ENCODE measurements at regions not wholly inside any gene's neighbourhood (a gene's known extent, or its start where the extent isn't known, plus 50 kb on each side); places are given as distances from the start of the nearest gene placed in this dataset.

DNA sequence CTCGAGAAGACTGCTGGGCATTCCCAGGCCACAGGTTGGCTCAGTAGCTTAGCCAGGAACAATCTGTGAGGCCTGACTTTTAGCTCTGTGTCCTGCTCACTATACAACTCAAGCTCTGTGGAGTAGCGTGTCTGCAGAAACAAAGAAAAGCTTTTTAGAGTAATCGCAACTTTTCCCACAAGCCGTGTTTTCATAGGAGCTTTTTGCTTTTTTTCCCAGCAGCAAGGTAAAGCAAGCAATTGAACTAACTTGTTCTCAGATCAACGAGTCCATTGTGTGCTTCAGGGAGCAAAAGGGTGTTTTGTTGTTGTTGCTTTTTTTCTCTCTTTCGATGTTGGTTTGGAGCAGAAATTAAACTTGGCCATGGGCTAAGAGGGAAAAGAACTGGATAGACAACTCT lies 97.3 kb upstream of the BCL2L14 start:
- H3K4me3 ChIP-seq (ENCODE audit: low read depth, low read length) = no peak overlapping the region
- no peak for DNase-seq (ENCODE audit: low read depth)
- TF ChIP-seq, protein P1, sequence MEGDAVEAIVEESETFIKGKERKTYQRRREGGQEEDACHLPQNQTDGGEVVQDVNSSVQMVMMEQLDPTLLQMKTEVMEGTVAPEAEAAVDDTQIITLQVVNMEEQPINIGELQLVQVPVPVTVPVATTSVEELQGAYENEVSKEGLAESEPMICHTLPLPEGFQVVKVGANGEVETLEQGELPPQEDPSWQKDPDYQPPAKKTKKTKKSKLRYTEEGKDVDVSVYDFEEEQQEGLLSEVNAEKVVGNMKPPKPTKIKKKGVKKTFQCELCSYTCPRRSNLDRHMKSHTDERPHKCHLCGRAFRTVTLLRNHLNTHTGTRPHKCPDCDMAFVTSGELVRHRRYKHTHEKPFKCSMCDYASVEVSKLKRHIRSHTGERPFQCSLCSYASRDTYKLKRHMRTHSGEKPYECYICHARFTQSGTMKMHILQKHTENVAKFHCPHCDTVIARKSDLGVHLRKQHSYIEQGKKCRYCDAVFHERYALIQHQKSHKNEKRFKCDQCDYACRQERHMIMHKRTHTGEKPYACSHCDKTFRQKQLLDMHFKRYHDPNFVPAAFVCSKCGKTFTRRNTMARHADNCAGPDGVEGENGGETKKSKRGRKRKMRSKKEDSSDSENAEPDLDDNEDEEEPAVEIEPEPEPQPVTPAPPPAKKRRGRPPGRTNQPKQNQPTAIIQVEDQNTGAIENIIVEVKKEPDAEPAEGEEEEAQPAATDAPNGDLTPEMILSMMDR (IDR thresholded peaks at IDR 0.05; ENCODE audit: insufficient read depth, low read depth, low read length) = no peak

DNA sequence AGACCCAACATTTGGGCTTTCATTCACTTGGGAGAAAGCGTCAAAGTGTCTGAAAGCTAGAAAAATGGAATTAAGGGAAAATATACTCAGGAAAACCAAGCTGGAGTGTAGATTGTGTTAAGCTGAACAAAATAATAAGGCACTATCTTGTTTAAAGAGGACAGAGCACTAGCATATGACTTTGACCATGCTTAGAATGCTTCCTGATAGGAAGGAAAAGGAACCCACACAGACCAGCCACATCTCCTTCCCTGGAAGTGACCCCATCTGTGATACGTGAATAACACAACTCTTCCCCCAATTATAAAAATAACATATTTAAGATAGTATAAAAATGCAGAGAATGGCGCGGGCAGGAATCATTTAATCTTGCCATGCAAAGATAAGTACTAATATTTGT lies 94.7 kb upstream of the BCL2L14 start:
- DNase-seq (ENCODE audit: low read depth) = no peak
- TF ChIP-seq, protein P1 (IDR thresholded peaks at IDR 0.05; ENCODE audit: insufficient read depth, low read depth, low read length) = no peak
- H3K4me3 ChIP-seq (ENCODE audit: low read depth, low read length) = no peak overlapping the region

DNA sequence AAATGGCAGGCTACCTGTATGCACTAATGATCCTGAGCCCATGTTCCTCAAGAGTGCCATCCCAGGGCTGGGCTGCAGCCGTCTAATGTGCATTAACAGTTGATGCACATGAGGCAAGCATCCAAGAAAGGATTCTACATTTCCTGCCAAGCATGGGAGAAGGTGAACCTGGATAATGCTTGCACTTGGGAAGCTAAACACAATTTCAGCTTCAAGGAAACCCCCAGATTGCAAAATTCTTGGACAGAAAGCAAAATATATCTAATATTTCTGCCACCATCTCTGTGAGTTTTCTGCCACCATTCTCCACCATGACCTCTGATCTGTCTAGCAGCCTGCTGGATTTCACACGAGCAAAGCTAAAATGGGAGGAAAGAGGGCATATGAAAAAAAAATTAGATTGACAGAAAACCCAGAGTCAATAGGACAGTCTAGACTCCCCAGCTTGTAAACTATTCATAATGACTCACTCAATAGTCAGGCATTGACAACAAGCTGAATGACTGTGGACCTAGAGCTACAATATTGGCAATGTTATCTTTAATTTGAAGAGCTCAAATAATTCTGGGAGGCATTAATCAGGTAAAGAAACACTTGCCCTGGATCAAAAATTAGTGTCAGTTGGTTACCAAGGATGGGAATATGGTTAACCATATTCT lies 91.9 kb upstream of the BCL2L14 start:
- DNase-seq (ENCODE audit: low read depth) = no peak

DNA sequence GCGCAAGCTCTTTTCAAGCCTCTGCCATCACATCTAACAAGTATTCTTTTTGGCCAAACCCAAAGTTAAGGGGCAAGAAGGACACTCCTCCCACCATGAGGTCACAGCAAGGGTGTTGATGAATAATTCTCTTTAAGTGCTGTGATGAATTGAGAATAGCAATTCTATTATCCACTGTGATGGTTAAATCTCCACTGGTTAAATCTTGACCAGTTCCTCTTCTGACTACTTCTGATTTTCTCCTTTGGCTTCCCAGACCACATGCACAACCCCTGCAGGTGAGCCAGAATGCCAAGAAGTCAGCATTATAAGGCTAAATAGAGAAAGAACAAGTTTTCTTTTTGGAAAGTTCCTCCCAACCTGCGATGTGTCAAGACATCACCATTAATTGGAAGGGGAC lies 90.6 kb upstream of the BCL2L14 start:
- no peak overlapping the region for H3K4me3 ChIP-seq (ENCODE audit: low read depth, low read length)
- no peak for DNase-seq (ENCODE audit: low read depth)
- TF ChIP-seq, protein P1 (IDR thresholded peaks at IDR 0.05; ENCODE audit: insufficient read depth, low read depth, low read length) = no peak

More for the DNA sequence above, 91.9 kb upstream of the BCL2L14 start:
- TF ChIP-seq, protein P1 (IDR thresholded peaks at IDR 0.05; ENCODE audit: insufficient read depth, low read depth, low read length) = no peak
- H3K4me3 ChIP-seq (ENCODE audit: low read depth, low read length) = no peak overlapping the region

DNA sequence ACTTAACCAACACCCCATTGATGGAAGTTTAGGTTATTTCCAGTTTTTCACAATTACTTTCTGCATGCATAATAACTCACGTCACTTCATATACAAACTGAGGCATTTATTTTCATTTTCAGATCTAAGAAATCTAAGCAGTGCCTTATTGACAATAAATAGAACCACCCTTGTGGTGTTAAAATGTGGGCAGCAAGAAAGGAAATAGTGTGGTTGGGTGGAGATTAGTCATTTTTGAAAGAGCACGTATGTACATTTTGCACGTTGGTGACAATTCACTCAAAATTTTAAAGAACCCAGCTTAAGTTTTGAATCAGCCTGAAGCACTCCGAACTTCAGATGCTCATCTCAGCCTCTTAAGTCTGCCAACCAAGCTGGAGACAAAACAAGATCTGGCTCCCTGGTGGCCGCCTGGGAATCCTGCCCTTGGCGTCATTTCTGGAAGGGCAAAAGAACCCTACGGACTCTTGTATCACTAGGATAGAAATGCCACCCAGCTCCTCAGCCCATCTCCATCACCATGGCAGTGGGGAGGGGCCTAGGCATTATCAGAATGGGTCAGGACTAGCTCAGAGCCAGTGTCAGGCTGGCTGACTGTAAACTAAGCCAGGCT lies 89.5 kb upstream of the BCL2L14 start:
- DNase-seq (ENCODE audit: low read depth) = no peak
- H3K4me3 ChIP-seq (ENCODE audit: low read depth, low read length) = no peak overlapping the region
- TF ChIP-seq, protein P1 (IDR thresholded peaks at IDR 0.05; ENCODE audit: insufficient read depth, low read depth, low read length) = no peak

DNA sequence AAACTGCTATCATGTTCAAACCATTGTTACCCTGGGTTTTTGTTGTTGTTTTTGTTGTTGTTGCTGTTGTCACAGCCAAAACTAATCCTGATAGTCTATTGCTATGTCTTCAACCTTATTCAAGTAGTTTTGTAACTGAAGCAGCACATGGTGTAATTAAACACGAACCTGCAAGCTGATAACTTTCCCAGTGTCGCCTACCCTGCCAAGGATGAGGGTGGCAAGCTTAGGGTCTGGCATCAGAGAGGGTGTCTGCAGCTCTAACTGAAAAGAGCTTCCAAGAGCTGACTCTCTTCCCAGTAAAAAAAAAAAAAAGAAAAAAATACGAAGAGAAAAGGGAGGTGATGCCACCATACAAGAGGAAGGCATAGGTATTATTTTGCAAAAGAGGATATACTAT lies 86.3 kb upstream of the BCL2L14 start:
- no peak overlapping the region for H3K4me3 ChIP-seq (ENCODE audit: low read depth, low read length)
- DNase-seq (ENCODE audit: low read depth) = no peak
- TF ChIP-seq, protein P1 (IDR thresholded peaks at IDR 0.05; ENCODE audit: insufficient read depth, low read depth, low read length) = no peak
